HG03439 (cell line): ENCODE measurements at regions not wholly inside any gene's neighbourhood (a gene's known extent, or its start where the extent isn't known, plus 50 kb on each side); places are given as distances from the start of the nearest gene placed in this dataset.

ENCODE experiments used
- ATAC-seq: cut with Tn5 transposase; IDR thresholded peaks from one replicate; pipeline ENCODE4 v1.9.1; 2021; ENCODE audit warnings: mild to moderate bottlenecking, moderate library complexity; ENCODE audit not compliant: unreplicated experiment

- no peak for ATAC-seq
Measured at GRCh38 chr14:81946834-81947798, 413.5 kb upstream of the SEL1L start.

GRCh38 chr14:81952917-81953316 is 419.3 kb upstream of the SEL1L start:
- ATAC-seq = no peak

- ATAC-seq = no peak
Measured at GRCh38 chr14:81953419-81953818, 419.8 kb upstream of the SEL1L start.

- no peak for ATAC-seq
Measured at GRCh38 chr14:81955123-81955522, 421.5 kb upstream of the SEL1L start.

GRCh38 chr14:81960781-81961180 is 427.1 kb upstream of the SEL1L start:
- ATAC-seq = no peak

GRCh38 chr14:81963846-81964245 is 430.2 kb upstream of the SEL1L start:
- no peak for ATAC-seq

GRCh38 chr14:81970307-81970706 is 436.7 kb upstream of the SEL1L start:
- no peak for ATAC-seq

GRCh38 chr14:81971911-81972310 is 438.3 kb upstream of the SEL1L start:
- ATAC-seq = no peak

GRCh38 chr14:81972601-81973000 is 438.9 kb upstream of the SEL1L start:
- no peak for ATAC-seq

- ATAC-seq = no peak
Measured at GRCh38 chr14:81974543-81974942, 440.9 kb upstream of the SEL1L start.

GRCh38 chr14:81980601-81981306 is 447.1 kb upstream of the SEL1L start:
- no peak for ATAC-seq

GRCh38 chr14:81981307-81981675 is 447.6 kb upstream of the SEL1L start:
- no peak for ATAC-seq

- ATAC-seq = no peak
Measured at GRCh38 chr14:81982046-81982445, 448.4 kb upstream of the SEL1L start.

GRCh38 chr14:81986005-81986404 is 452.4 kb upstream of the SEL1L start:
- ATAC-seq = no peak

GRCh38 chr14:81989211-81989610 is 455.6 kb upstream of the SEL1L start:
- no peak for ATAC-seq

GRCh38 chr14:81990312-81990761 is 456.7 kb upstream of the SEL1L start:
- peak; percentile 69 for ATAC-seq

GRCh38 chr14:81991998-81992397 is 458.3 kb upstream of the SEL1L start:
- no peak for ATAC-seq

GRCh38 chr14:81993432-81993831 is 459.8 kb upstream of the SEL1L start:
- no peak for ATAC-seq

GRCh38 chr14:82003426-82003825 is 469.8 kb upstream of the SEL1L start:
- no peak for ATAC-seq

GRCh38 chr14:82009076-82009475 is 475.4 kb upstream of the SEL1L start:
- no peak for ATAC-seq

- ATAC-seq = no peak
Measured at GRCh38 chr14:82009993-82010392, 476.3 kb upstream of the SEL1L start.

- no peak for ATAC-seq
Measured at GRCh38 chr14:82011460-82011859, 477.8 kb upstream of the SEL1L start.
